Tongue (tissue), 1 donor: ENCODE measurements at regions not wholly inside any gene's neighbourhood (a gene's known extent, or its start where the extent isn't known, plus 50 kb on each side); places are given as distances from the start of the nearest gene placed in this dataset. TPM values are rescaled to one million over a fixed set of nuclear protein-coding genes. Genes with fewer than 3 reads are reported as not detected.

Experiments used
- small RNA-seq: library from RNA; depleted of rRNA; stranded (forward); fragments of <200 nt; gene quantifications from one replicate; pipeline ENCODE3, GENCODE V24; 2014; ENCODE audit warnings: low replicate concordance

Small RNA genes lying in the stretch of these regions (small RNA-seq; reads per million reads assigned to genes)
- gene RN7SL334P = not detected
